ENCODE measurements at regions not wholly inside any gene's neighbourhood (a gene's known extent, or its start where the extent isn't known, plus 50 kb on each side); places are given as distances from the start of the nearest gene placed in this dataset.

DNA sequence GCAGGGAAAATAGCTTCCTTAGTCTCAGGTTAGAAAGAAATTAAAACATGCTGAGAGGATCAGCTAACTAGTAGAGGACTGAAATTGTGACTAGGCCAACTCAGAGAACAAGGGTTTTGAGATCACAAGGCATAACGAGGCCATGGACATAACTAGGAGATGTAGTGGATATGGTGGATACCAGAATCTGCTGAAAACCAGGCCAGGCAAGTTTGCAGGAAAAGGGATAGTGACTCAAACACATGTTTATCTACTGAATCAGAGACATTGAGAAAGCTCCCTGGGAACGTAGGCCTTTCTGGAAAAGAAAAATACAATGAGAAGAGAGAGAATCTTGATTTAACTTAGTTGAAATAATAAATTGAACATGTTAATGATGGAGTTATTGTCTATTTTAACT lies 326.5 kb upstream of the GBE1 start:
- DNase-seq (ENCODE audit: low spot score), result no peak

DNA sequence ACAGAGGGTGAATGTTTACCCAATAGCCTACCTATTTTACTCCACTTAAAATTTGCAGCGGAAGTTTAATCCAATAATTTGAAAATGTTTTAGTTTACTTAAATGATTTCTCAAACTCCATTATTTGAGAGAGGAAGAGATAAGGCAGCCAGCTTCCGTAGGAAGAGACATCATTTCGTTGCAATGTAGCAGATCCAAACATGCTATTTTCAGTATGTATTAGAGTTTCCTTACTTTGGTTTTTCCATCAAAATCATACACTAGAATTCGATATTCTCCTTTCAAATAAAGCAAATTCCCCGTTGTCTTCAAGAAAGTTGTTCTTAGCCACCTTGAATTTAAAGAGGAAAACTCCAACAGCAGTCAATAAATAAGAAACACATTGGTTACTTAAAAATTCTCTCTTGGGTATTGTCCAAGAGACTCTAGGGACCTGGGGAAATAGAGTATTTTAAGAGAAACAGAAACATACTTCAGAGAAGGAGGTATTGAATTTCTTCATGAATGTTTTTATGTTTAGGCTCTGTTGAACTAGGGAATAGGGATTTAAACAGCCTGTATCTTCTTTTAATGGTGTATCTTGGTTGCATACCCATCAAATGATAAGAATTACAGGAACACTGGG lies 324.5 kb upstream of the GBE1 start:
- DNase-seq (ENCODE audit: low spot score), result no peak

DNA sequence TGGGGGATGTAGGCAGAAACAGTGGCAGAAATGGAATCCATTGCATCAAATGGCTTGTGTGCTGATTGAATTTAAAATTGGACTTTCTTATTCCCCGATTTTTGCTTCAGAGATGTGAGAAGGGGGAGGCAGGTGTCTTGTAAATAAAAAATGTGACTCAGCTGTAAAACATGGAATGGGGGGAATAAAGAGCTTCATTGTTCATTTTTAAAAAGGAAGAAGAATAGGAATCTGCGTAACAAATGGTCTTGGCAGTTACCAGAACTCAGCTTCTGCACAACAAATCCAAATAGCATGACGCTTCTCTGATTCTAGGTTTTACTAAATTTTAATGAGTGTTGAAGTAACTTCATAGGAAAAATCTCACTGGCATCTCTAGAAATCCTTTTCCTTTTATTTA lies 323.9 kb upstream of the GBE1 start:
- DNase-seq (ENCODE audit: low spot score), result no peak

DNA sequence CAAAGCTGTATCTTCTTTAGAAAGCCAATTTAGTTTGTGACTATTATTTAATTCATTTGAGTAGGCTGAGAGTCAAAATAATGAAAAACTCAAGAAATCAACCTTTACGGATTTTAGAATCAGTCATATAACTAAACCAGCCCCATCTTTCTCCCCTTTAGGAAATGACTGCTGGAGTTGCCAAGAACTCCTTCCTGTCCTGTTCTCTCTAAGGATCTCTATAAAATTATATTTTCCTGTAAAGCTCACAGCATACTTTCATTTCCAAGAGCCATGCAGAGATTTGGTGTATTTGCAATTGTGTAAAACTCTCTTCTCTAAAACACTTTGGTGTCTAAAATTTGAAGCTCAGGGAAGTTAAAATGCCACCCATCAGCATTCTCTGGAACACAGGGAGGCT lies 323.4 kb upstream of the GBE1 start:
- no peak for DNase-seq (ENCODE audit: low spot score)

DNA sequence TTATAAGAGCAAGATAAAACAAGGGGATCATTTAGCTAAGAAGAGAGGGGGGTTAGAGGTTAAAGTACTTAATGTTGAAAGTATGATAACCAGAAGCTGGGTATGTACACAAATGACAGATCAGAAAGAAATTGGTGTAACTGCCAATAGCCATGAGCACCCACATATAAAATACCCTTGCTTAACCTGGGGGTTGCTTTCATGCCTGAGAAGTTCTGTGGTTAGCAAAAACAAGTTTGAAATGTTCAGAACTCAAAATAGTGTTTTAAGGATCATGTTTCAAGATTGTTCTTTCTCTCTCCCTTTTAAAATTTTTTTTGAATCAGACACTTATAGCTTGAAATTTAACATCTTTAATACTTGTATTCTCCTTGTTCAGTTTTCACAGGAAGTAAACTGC lies 321.4 kb upstream of the GBE1 start:
- DNase-seq (ENCODE audit: low spot score), result no peak

DNA sequence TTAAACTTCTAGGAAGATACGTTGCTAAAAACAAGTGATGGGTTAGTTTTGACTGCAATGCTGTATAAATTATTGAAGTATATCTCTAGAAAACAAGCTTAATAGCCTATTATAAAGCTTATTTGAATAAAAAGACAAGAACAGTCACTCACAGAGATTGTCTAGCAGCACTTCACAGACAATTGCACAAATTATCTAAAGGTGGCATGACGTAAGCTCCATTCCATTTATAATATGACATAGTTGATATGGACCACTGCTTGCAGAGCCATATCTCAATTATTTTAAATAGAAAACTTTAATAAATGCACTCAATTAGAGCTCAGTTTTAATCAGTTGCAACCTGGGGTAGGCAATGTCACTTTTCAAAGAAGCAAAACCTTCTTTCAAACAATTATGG lies 319.9 kb upstream of the GBE1 start:
- no peak for DNase-seq (ENCODE audit: low spot score)

DNA sequence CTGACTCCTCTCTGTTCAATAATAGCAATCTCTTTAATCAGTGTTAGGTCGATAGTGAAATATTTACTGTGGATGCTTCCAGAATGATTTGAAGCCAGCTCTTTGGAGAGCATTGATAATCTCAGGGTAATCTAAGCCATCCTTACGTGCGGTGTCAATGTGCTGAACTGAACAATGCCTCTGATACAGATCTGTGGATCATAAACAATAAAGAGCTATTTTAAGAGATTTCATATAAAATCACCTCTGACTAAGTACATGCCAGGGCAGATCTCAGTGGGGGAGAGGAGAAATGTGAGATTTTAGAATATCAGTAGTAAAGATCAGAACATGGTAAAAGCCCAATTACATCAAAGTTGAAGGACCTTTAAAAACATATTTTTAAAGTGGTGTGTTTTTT lies 319.3 kb upstream of the GBE1 start:
- DNase-seq (ENCODE audit: low spot score), result no peak

DNA sequence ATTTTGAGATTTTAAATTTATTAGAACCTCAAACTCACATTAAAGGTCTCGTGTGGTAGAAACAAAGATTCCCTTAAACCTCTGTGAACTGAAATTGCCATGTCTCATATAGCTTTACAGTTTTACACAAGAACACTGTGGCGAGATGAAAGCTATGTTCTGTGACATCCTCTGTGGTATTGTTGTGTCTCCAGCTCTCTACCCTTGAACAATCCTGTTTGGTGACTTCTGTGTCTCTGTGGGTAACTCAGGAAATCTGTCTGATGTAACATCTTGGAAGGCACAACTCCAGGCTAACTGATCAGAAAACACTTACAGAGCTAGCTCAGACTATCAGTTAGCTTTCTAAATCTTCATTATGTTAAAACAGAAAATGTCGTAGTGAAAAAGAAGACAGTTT lies 318.8 kb upstream of the GBE1 start:
- no peak for DNase-seq (ENCODE audit: low spot score)

DNA sequence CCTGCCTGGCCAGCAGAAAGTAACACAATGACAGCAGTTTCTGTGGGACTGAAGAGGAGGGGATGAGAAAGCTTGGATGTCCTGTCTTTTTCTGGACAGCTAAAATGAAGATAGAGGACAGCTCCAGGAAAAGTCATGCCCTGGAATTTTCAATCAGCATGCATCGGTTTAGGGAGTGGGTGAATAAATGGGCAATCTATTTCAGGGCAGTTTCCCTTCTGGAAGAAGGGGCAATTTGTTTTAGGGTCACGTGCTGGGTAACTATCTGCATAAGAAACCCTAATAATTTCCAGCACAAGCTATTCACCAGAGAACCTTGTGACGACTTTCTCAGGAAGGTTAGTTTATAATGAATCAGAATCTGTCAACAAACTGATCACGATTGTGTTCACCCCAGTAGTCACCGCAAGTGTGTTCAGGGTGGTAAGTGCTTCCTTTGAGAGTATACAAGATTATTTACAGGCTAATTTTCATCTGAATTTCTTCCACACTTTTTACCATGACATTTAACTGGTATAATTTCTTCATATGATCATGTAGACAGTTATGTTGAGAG lies 318.0 kb upstream of the GBE1 start:
- DNase-seq (ENCODE audit: low spot score), result no peak

DNA sequence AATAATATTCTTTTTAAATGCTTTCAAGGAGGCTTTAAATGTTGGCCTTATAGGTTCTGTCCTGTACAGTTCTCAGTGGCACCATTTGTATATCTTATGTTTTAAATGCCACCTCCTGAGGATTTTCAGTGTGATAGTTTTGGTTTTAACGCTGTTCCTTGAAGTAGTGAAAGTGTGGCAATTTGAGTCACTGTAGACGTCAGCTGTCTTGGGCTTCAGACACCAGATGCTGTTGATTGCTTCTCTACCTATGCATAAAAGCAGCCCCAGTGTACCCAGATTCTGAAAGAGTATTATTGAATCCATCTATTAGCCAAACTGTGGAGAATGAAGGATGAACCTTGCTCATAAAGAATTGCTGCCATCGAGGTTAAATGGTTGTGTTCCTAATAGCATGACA lies 316.8 kb upstream of the GBE1 start:
- no peak for DNase-seq (ENCODE audit: low spot score)

DNA sequence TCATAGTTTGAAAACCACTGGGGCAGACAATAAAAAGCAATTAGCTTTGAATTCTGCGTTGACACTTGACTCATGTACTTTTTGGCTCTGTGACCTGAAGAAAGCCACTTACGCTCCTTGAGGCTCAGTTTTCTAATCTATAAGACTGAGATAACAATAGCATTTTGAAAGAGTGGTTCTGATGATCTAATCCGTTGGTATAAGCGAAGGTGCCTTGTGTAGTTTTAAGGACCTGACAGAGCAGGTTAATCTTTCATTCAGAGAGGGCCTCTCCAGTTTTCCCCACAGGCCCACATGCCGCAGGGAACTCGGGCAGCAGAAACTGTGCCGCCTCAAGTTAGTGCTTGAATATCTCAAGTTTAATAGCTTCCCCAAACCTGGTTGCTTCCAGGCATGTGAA lies 306.0 kb upstream of the GBE1 start:
- DNase-seq (ENCODE audit: low spot score), result no peak

DNA sequence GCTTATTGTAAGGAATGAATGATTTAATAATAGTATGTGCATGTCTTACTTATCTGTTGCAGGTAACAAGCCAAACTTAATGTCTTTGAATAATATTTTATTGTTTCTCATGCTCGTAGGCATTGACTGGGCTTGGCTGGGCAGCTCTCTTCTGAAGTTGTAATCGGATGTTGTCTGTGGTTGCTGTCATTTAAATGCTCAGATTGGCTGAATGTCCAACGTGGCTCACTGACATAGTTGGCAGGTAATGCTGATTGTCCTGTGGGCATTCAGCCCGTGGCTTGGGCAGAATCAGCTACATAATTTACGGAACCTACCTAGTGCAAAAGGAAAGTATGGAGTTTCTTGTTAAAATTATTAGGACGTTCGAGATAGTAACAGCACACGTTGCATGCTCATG lies 297.4 kb upstream of the GBE1 start:
- DNase-seq (ENCODE audit: low spot score), result no peak

DNA sequence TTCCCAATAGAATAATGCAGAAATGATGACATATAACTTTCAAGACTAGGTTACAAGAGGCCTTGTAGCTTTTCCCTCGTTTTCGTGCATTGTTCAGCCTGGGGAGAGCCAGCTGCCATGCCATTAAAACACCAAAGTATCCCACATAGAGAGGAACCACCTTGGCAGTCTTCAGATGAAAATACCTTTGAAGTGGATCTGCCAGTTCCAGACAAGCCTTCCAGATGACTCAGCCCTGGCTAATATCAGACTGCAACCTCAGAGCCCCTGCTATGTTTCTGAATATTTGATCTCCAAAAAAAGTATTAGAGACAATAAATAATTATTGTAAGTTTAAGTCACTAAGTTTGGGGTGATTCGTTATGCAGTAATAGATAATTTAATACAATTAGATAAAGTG lies 294.3 kb upstream of the GBE1 start:
- DNase-seq (ENCODE audit: low spot score), result no peak

DNA sequence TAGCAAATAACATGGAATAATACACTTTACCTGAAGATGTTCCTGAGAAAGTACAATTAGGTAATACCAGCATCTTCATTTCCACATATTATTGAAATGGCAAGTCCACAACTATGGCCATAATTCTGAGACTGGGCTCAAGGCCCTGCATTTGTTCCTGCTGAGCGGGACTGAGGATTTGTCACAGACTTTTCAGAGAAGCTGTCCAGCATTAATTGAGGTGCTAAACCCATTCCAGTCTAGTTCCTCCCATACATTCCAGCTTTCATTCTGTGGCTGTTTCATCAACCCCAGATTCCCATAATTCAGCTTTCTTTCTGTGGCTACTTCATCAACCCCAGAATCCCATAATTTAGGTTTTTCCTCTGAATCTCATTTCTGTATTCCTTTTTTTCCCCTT lies 293.4 kb upstream of the GBE1 start:
- DNase-seq (ENCODE audit: low spot score), result no peak

DNA sequence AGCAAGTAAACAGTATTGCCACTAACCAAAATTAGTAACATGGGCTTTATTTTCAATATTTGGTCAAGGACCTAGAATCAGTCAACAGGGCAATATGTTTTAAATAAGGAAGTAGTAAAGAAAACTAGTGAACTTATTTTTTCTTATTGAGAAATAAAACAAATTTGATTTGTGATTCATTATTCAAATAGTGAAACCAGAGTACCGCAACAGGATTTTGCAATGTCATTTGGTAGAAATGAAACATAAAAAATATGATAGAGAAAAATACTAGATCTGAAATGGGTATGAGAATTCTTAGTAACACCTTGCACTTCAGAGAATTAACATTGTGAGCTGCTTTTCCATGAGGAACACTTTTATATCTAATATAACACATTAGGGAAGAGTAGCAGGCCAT lies 291.8 kb upstream of the GBE1 start:
- DNase-seq (ENCODE audit: low spot score), result no peak

DNA sequence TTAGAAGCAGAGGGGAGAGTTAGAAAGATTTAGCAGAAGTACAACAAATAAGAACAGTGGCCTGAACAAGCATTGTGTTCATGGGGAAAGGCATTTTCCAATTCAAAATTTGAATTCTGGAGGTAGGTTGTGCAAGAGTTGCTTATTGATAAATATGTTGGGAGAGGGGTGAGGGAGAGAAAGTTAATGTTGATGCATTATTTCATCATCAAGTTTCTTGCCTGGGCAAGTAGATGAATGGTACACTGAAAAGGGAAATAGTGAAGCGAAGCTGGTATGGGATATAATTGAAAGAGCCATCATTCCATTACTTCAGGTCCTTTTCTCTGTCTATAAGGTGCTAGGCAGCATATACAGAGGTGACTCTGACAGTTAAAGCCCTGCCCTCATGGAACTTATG lies 288.9 kb upstream of the GBE1 start:
- DNase-seq (ENCODE audit: low spot score), result no peak

DNA sequence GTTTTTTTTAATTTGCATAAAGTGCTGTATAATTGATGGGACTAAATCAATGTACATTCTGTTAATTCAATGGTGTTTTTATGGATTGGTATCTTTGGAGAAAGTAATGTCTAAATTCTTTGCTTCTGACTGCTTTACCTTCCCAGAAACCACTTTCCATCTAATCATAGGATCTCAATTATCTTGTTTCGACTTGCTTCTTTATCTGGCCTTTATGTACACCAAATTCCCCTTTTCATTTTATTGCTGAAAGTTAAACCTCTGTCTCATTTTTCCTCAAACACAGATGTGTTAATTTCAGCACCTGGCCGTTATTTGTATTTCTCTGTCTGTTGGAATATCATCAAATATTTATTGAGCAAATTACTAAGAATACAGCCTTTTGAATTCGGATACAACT lies 287.3 kb upstream of the GBE1 start:
- no peak for DNase-seq (ENCODE audit: low spot score)

DNA sequence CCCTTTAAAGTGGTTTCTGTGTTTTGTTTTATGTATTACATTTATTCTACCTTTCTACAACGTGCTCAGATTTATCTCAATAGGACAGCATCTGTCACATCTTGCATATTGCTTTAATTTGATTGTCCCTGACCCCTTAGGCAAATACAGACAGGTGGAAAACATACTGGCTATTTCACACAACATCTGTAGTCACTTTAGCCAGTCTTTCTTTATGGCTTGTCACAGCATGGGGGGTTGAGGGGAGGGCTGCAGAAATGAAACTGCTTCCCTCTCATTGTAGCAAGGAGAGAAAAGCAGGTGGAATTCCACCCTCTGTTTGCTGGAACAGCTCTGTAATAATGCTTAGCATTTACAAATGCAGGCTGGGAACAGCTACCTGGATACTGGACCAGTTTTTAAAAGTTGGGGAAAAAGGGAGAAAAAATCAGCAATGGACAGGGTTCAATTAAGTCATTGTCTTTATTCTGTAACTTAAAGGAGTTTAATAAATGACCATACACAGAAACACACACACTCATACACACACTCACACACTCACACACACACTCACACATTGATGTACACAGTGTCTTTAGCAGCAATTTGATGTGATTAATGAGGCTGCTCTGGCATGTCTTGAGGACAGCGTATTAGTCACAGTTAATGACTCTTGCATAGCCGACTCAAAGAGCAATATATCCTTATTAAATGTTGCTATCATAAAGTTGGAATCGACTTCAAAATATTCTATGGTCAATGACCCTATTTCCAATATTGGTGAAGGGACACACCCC lies 283.7 kb upstream of the GBE1 start:
- no peak for DNase-seq (ENCODE audit: low spot score)

DNA sequence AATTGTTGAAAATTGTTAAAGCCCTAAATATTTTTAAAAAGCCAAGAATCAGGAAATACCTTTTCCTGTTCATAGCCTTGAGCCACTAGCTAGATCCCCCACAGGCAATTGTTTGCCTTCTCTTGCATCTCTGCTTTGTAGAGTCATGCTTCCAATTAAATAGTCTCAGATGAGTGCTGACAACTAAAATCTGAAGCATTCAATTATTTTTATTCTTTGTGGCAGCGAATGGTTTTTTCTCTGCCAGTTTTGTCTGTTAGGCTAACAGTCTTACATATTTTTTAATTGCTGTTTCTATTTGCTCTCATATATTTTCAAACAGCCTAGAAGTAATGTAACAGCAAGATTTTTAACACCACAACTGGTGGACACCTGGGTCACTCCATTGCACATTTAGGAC lies 277.1 kb upstream of the GBE1 start:
- no peak for DNase-seq (ENCODE audit: low spot score)

DNA sequence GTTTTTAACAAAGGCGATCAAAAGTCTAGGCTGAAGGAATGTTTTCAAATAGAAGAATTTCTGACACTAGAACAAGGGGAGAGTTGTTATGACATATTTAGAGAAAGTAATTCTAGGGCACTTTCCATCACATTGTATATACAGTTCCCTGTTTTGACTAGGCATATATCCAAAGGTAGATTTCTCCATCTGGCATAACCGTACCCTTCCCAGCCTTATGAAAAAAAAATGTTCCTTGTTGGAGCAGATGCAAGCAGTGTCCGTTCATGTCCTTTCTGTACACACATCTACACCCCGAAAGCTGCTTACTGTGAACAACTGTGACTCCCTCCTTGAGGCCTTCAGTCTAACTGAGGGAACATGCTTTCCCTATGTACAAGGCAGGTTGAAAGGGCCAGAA lies 271.7 kb upstream of the GBE1 start:
- DNase-seq (ENCODE audit: low spot score), result no peak

DNA sequence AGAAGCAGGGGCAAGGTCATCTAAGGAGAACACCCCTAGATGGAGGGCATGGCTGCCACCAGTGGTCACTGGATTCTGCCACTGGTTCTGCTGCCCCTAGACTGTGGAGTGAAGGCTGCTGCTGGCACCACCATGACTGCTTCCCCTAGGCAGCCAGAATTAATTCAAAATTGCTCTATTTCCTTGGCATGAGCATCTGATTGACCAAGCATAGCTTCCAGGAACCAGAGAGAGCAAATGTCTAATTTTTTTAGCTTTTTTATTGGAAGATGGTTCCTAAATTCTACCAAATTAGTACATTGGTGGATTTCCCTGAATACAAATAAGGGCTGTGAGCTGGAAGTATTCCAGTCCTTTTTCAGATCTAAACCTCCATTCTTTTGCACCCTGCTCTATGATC lies 270.2 kb upstream of the GBE1 start:
- DNase-seq (ENCODE audit: low spot score), result no peak

DNA sequence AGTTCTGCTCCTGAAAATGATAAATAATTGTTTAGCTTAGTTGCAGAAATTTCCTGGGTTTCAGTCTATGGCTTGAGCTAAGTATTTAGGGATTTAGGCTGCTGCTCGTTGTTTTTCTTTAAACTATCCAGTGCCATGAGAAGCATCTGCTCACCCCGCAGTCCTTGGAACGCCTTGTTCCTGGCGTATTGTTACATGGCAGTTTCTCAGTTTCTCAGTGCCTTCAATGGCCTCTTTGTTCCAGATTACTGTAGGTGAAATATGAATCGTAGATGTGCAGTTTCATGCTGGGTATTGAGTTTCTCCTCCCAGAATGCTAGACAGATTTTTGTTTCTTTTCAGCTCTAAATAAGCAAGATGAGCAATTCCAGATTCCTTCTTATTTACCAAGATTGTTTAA lies 269.5 kb upstream of the GBE1 start:
- no peak for DNase-seq (ENCODE audit: low spot score)

DNA sequence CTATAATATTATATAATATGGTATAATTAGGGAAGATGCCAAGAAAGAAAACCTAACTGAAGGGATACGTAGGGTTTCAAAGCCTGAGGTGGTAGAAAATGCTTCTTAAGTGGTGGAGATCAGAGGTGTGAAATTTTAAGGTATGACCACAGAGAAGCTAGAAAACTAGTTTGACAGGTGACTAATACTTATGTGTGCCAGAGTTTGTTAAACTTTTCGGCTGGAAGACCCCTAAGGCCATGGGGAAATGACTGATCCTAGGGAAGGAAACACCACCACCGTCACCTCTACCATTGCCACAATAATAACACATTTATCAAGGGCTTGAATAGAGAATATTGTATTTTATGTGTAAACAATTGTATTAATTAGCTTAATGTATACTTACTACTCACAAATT lies 261.4 kb upstream of the GBE1 start:
- no peak for DNase-seq (ENCODE audit: low spot score)

DNA sequence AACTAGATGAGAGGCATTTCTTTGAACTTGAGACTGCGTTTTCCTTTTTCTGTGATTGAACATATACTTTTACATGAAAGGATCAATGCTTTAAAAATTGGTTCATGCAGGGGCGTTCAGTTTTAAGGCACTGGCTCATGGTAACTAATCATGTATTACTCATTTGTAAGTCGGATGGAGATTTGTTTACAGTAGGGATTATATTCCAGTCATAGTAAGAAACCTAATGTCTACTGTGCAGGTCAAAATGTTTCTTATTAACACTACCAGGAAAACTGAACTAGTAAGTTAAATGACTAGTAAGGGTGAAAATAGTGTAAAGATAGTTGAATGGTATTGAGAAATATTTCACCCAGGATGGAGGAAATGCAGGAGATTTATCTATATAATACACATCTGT lies 258.8 kb upstream of the GBE1 start:
- DNase-seq (ENCODE audit: low spot score), result no peak

All from hematopoietic multipotent progenitor cell treated with erythropoietin and hydrocortisone succinate and interleukin-3 and kit ligand, for 15 days (in vitro differentiated cells).